HCT116 (cell line): ENCODE measurements at regions not wholly inside any gene's neighbourhood (a gene's known extent, or its start where the extent isn't known, plus 50 kb on each side); places are given as distances from the start of the nearest gene placed in this dataset.

Experiments
- ATAC-seq: fragments of 200-7000 bp; cut with Tn5 transposase; 2 replicates; pipeline ENCODE4 v1.9.1; 2020; ENCODE audit warnings: mild to moderate bottlenecking, moderate library complexity
- BruUV-seq: library from RNA; stranded (reverse); fragments of 400-500 nt; replicated peaks from 2 replicates; lab custom pipeline; 2021; lab: Mats Ljungman, UMichigan
- CTCF ChIA-PET: fragments of 300-600 bp; sonication (Branson Sonifier 250); formaldehyde crosslinking; loops from one replicate; lab custom pipeline; 2021; ENCODE audit warnings: antibody characterized with exemption; lab: Charles Lee
- POLR2A ChIA-PET: fragments of 300-600, 350-600 bp; sonication (Branson Sonifier 250); formaldehyde crosslinking; loops from one replicate; lab custom pipeline; 2021; ENCODE audit warnings: antibody characterized with exemption; lab: Charles Lee
- RAD21 ChIA-PET, 2 experiments: fragments of 300-600 bp; sonication (Branson Sonifier 250); formaldehyde crosslinking; loops; one replicate each; lab custom pipeline; 2023; ENCODE audit warnings: low total read pairs in 2 of 2; ENCODE audit not compliant: uncharacterized antibody in 2 of 2, unreplicated experiment in 2 of 2, low non-redundant PET in 1 of 2; lab: Charles Lee
- DNase-seq: peaks from one replicate; pipeline ENCODE4 v3.0.0-alpha.2; 2010; ENCODE audit warnings: low read depth, low spot score
- H2AFZ ChIP-seq: fragments of 200-600 bp; shearing (Covaris generic), sonication (generic); 2 replicates; pipeline ENCODE4 v1.6.1; 2017; ENCODE audit warnings: low read depth, mixed run types, mixed read lengths, antibody characterized with exemption, low read length; ENCODE audit not compliant: poor library complexity, severe bottlenecking
- H3K27ac ChIP-seq: 2 replicates; pipeline ENCODE4 v1.5.1; 2012; ENCODE audit warnings: low read depth, low read length
- H3K27me3 ChIP-seq: fragments of 200-600 bp; sonication (generic); 2 replicates; pipeline ENCODE4 v1.6.1; 2016; ENCODE audit warnings: mixed run types, low read length, mixed read lengths; ENCODE audit not compliant: insufficient read depth
- H3K36me3 ChIP-seq, 2 experiments: fragments of 200-500 bp in 1 of 2; fragments of 200-600 bp in 1 of 2; sonication (Bioruptor generic) in 1 of 2; sonication (generic) in 1 of 2; 2 replicates each; pipeline versions ENCODE4 v1.5.1 to v1.6.1; 2014 to 2016; ENCODE audit warnings: low read length in 2 of 2, inconsistent platforms in 1 of 2, mixed read lengths in 1 of 2, mixed run types in 1 of 2; ENCODE audit not compliant: insufficient read depth in 2 of 2, control insufficient read depth in 1 of 2
- H3K4me1 ChIP-seq, 2 experiments: fragments of 200-600 bp in 1 of 2; sonication (generic) in 1 of 2; 2 replicates each; pipeline versions ENCODE4 v1.5.1 to v1.6.1; 2012 to 2017; ENCODE audit warnings: low read length in 2 of 2, inconsistent platforms in 1 of 2, mild to moderate bottlenecking in 1 of 2, mixed read lengths in 1 of 2, mixed run types in 1 of 2, moderate library complexity in 1 of 2; ENCODE audit not compliant: insufficient read depth in 2 of 2, control insufficient read depth in 1 of 2
- H3K4me2 ChIP-seq: fragments of 200-600 bp; sonication (generic); 2 replicates; pipeline ENCODE4 v1.6.1; 2017; ENCODE audit warnings: mixed run types, low read length, mixed read lengths
- H3K4me3 ChIP-seq, 2 experiments: fragments of 200-600 bp in 1 of 2; sonication (generic) in 1 of 2; replicated peaks in 1 of 2; 2 replicates each; pipeline ENCODE4 v1.5.1; 2011 to 2016; ENCODE audit warnings: low read length in 2 of 2, control low read depth in 1 of 2, low read depth in 1 of 2, mild to moderate bottlenecking in 1 of 2, mixed read lengths in 1 of 2, mixed run types in 1 of 2
- H3K79me2 ChIP-seq: fragments of 200-600 bp; sonication (generic); 2 replicates; pipeline ENCODE4 v1.6.1; 2017; ENCODE audit warnings: mild to moderate bottlenecking, mixed run types, low read length, moderate library complexity, mixed read lengths; ENCODE audit not compliant: insufficient read depth
- H3K9ac ChIP-seq: fragments of 200-600 bp; sonication (generic); 2 replicates; pipeline ENCODE4 v1.6.1; 2016; ENCODE audit warnings: low read length, mixed read lengths
- H3K9me2 ChIP-seq: fragments of 200-600 bp; sonication (generic), shearing (Covaris generic); 2 replicates; pipeline ENCODE4 v1.6.1; 2017; ENCODE audit warnings: mixed run types, mild to moderate bottlenecking, moderate library complexity; ENCODE audit not compliant: insufficient read depth
- H3K9me3 ChIP-seq, 2 experiments: fragments of 200-500 bp in 1 of 2; fragments of 200-600 bp in 1 of 2; sonication (Bioruptor generic) in 1 of 2; sonication (generic) in 1 of 2; 2 replicates each; pipeline ENCODE4 v1.6.1; 2014 to 2017; ENCODE audit warnings: low read length in 2 of 2, mixed read lengths in 2 of 2, inconsistent platforms in 1 of 2, low read depth in 1 of 2, mild to moderate bottlenecking in 1 of 2, mixed run types in 1 of 2, moderate library complexity in 1 of 2; ENCODE audit not compliant: control insufficient read depth in 1 of 2, insufficient read depth in 1 of 2
- H4K20me1 ChIP-seq: fragments of 200-600 bp; sonication (generic), shearing (Covaris generic); 2 replicates; pipeline ENCODE4 v1.6.1; 2017; ENCODE audit warnings: mixed run types, mild to moderate bottlenecking, moderate library complexity; ENCODE audit not compliant: insufficient read depth
- CBX3 ChIP-seq: IDR thresholded peaks from 2 replicates; pipeline ENCODE4 v1.6.1; 2012; ENCODE audit warnings: low read depth
- ELF1 ChIP-seq: IDR thresholded peaks from 2 replicates; pipeline ENCODE4 v1.6.1; 2012; ENCODE audit warnings: low read depth, borderline replicate concordance
- EZH2phosphoT487 ChIP-seq: fragments of 200-600 bp; IDR thresholded peaks from 2 replicates; pipeline ENCODE4 v1.6.1; 2018; ENCODE audit warnings: antibody characterized with exemption, borderline replicate concordance
- FOSL1 ChIP-seq: IDR thresholded peaks from 2 replicates; pipeline ENCODE4 v1.6.1; 2012; ENCODE audit warnings: low read depth
- JUND ChIP-seq: IDR thresholded peaks from 2 replicates; pipeline ENCODE4 v1.6.1; 2012
- POLR2A ChIP-seq: IDR thresholded peaks from 2 replicates; pipeline ENCODE4 v1.7.0; 2011; ENCODE audit warnings: borderline replicate concordance; ENCODE audit not compliant: insufficient read depth, insufficient read length; ENCODE audit errors: extremely low read depth
- POLR2AphosphoS5 ChIP-seq: IDR thresholded peaks from 2 replicates; pipeline ENCODE4 v1.6.1; 2011; ENCODE audit warnings: mild to moderate bottlenecking, low read depth, low read length, moderate library complexity
- RAD21 ChIP-seq: IDR thresholded peaks from 2 replicates; pipeline ENCODE4 v1.6.1; 2012; ENCODE audit warnings: low read depth, mild to moderate bottlenecking
- SIN3A ChIP-seq: IDR thresholded peaks from 2 replicates; pipeline ENCODE4 v1.6.1; 2012; ENCODE audit warnings: low read depth
- SP1 ChIP-seq: IDR thresholded peaks from 2 replicates; pipeline ENCODE4 v1.6.1; 2012; ENCODE audit warnings: low read depth
- SRF ChIP-seq: IDR thresholded peaks from 2 replicates; pipeline ENCODE4 v1.6.1; 2012; ENCODE audit warnings: low read depth
- TCF7L2 ChIP-seq: IDR thresholded peaks from 2 replicates; pipeline ENCODE4 v1.7.0; 2011; ENCODE audit warnings: borderline replicate concordance, inconsistent platforms; ENCODE audit not compliant: insufficient read depth, insufficient read length; ENCODE audit errors: extremely low read depth
- YY1 ChIP-seq: IDR thresholded peaks from 2 replicates; pipeline ENCODE4 v1.6.1; 2011; ENCODE audit warnings: low read length, low read depth, moderate library complexity, mild to moderate bottlenecking; ENCODE audit not compliant: insufficient replicate concordance; ENCODE audit errors: extremely low read depth
- ZNF274 ChIP-seq: fragments of 200-500 bp; sonication (Bioruptor generic); IDR thresholded peaks from 2 replicates; pipeline ENCODE4 v1.6.1; 2014; ENCODE audit warnings: mild to moderate bottlenecking, low read depth, low read length, inconsistent platforms
- intact Hi-C: fragments of 100-400 bp; cut with micrococcal nuclease; formaldehyde crosslinking; loops from 2 replicates; pipeline ENCODE4 v1.10.0; 2022
- TF ChIP-seq, protein P1 (sequence below): IDR thresholded peaks from 2 replicates; pipeline ENCODE4 v1.6.1; 2011; ENCODE audit warnings: mild to moderate bottlenecking, low read length, moderate library complexity; ENCODE audit not compliant: insufficient replicate concordance; ENCODE audit errors: extremely low read depth
- TF ChIP-seq, protein P2 (sequence below): IDR thresholded peaks from 2 replicates; pipeline ENCODE4 v1.6.1; 2012
- TF ChIP-seq, protein P3 (sequence below), 3 experiments: fragments of 200-600 bp in 1 of 3; sonication (generic) in 1 of 3; IDR thresholded peaks in 2 of 3; conservative IDR thresholded peaks in 1 of 3; 2 replicates each; pipeline ENCODE4 v1.5.1; 2012 to 2017; ENCODE audit warnings: low read depth in 2 of 3, low read length in 2 of 3, antibody characterized with exemption in 1 of 3, borderline replicate concordance in 1 of 3, control low read depth in 1 of 3, mild to moderate bottlenecking in 1 of 3, mixed read lengths in 1 of 3, mixed run types in 1 of 3, moderate library complexity in 1 of 3; ENCODE audit not compliant: insufficient read depth in 1 of 3

DNA sequence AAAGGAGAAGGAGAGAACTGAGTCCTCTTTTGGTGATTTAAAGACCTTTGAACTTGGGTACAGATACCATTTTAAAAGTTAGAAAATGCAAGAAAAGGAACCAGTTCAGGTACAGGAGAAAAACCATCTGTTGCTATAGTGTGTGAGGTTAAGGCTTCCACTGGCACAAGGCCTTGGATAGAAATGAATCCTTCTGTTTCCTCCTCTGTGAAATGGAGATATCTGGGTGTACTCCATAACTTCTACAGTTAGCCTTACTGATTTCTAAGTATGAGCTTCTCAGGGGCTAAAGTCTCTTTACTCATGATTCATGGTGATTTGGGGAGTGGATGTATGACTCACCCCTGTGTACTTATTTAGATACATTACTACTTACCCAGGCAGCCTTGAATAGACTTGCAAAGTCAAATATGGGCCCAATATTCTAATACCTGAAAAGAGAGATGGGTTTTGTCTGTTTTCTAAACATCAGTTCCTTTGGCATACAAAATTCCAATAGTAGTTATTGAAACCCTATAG is 117.2 kb upstream of the ADO start:
- DNase-seq (no peak), ATAC-seq (no peak)
- H3K9me3 ChIP-seq: 0 out of 4 replicates have a peak, but pooled peaks cover 0 to 3% of the 10 kb centered on the region in 2 experiments
- ChIA-PET POLR2A (no interaction called here), CTCF (no interaction called here), RAD21 (no interaction called here)
- H2AFZ ChIP-seq: no peak overlapping the region
- H3K9me2 ChIP-seq: no peaks in the 10 kb centered on the region
- no peaks in the 10 kb centered on the region for H3K4me1 ChIP-seq
- H3K27me3 ChIP-seq: no peaks in the 10 kb centered on the region
- TF ChIP-seq POLR2A (no peak), FOSL1 (0 out of 2 replicates have a peak, but pooled peaks have one; percentile 15), TCF7L2 (no peak), POLR2AphosphoS5 (no peak), ZNF274 (no peak), SP1 (no peak), SRF (no peak), JUND (no peak)
- no peak overlapping the region for H3K4me2 ChIP-seq
- H3K36me3 ChIP-seq: no peaks in the 10 kb centered on the region
- no peaks in the 10 kb centered on the region for H4K20me1 ChIP-seq
- H3K79me2 ChIP-seq: no peaks in the 10 kb centered on the region
- intact Hi-C loops: no loop called here
- H3K9ac ChIP-seq: no peak overlapping the region
- BruUV-seq: no TSS peak
- H3K4me3 ChIP-seq: no peak overlapping the region
- H3K27ac ChIP-seq: no peak overlapping the region

DNA sequence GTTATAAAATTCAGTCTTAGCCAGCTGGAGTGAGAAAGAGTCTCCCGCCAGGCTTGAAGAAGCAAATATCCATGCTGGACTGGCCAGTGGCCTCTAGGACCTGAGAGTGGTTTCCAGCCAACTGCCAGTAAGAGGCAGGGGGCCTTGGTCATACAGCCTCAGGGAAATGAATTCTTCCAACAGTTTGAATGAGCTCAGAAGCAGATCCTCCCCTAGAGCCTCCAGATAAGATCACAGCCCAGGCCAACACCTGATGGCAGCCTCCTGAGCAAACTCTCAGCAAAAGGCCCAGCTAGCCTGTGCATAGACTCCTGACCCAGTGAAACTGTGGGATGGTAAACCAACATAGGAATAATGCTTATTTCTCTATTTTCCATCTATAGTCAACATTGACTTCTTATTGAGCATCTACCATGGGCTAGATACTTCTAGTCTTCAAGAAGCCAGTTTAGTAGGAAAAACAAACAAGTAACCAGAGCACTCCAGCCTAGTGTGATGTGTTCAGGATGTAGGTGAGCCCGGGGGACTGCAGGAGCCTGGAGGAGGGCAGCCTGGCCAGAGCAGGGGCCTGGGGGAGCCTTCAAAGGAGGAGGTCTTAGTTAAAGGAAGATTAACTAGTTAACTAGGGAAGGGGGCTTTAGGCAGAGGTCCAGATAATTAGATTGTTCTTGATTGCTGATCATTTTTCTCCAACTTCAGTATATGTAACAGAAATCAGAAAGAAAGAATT is 115.4 kb upstream of the ADO start:
- no peak overlapping the region for H3K4me2 ChIP-seq
- H3K27me3 ChIP-seq: no peaks in the 10 kb centered on the region
- 0 out of 4 replicates have a peak, but pooled peaks cover 0 to 3% of the 10 kb centered on the region in 2 experiments for H3K9me3 ChIP-seq
- ATAC-seq (no peak), DNase-seq (no peak)
- H3K9me2 ChIP-seq: no peaks in the 10 kb centered on the region
- CTCF ChIA-PET: no interaction called here
- no peaks in the 10 kb centered on the region for H3K4me1 ChIP-seq
- POLR2A ChIA-PET: no interaction called here
- no peak overlapping the region for H3K9ac ChIP-seq
- no TSS peak for BruUV-seq
- H2AFZ ChIP-seq: no peak overlapping the region
- intact Hi-C loops: no loop called here
- no peaks in the 10 kb centered on the region for H3K36me3 ChIP-seq
- no peaks in the 10 kb centered on the region for H3K79me2 ChIP-seq
- H4K20me1 ChIP-seq: no peaks in the 10 kb centered on the region
- H3K4me3 ChIP-seq: no peak overlapping the region
- RAD21 ChIA-PET: no interaction called here
- no peak overlapping the region for H3K27ac ChIP-seq
- TF ChIP-seq POLR2AphosphoS5 (no peak), EZH2phosphoT487 (no peak), CBX3 (no peak), ELF1 (no peak), FOSL1 (no peak), RAD21 (no peak), YY1 (no peak), SIN3A (no peak), JUND (no peak)
- TF ChIP-seq, protein P1, sequence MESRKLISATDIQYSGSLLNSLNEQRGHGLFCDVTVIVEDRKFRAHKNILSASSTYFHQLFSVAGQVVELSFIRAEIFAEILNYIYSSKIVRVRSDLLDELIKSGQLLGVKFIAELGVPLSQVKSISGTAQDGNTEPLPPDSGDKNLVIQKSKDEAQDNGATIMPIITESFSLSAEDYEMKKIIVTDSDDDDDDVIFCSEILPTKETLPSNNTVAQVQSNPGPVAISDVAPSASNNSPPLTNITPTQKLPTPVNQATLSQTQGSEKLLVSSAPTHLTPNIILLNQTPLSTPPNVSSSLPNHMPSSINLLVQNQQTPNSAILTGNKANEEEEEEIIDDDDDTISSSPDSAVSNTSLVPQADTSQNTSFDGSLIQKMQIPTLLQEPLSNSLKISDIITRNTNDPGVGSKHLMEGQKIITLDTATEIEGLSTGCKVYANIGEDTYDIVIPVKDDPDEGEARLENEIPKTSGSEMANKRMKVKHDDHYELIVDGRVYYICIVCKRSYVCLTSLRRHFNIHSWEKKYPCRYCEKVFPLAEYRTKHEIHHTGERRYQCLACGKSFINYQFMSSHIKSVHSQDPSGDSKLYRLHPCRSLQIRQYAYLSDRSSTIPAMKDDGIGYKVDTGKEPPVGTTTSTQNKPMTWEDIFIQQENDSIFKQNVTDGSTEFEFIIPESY: no peak
- TF ChIP-seq, protein P2, sequence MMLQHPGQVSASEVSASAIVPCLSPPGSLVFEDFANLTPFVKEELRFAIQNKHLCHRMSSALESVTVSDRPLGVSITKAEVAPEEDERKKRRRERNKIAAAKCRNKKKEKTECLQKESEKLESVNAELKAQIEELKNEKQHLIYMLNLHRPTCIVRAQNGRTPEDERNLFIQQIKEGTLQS: no peak
- TF ChIP-seq, protein P3, sequence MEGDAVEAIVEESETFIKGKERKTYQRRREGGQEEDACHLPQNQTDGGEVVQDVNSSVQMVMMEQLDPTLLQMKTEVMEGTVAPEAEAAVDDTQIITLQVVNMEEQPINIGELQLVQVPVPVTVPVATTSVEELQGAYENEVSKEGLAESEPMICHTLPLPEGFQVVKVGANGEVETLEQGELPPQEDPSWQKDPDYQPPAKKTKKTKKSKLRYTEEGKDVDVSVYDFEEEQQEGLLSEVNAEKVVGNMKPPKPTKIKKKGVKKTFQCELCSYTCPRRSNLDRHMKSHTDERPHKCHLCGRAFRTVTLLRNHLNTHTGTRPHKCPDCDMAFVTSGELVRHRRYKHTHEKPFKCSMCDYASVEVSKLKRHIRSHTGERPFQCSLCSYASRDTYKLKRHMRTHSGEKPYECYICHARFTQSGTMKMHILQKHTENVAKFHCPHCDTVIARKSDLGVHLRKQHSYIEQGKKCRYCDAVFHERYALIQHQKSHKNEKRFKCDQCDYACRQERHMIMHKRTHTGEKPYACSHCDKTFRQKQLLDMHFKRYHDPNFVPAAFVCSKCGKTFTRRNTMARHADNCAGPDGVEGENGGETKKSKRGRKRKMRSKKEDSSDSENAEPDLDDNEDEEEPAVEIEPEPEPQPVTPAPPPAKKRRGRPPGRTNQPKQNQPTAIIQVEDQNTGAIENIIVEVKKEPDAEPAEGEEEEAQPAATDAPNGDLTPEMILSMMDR (IDR thresholded peaks at IDR 0.05 in 2 of 3, conservative IDR thresholded peaks at IDR 0.05 in 1 of 3; ENCODE audit: borderline replicate concordance in 1 of 3, insufficient read depth in 1 of 3, low read depth in 2 of 3, low read length in 2 of 3): no peak
- TF ChIP-seq, all 23 proteins: peak for 0
